Hepatocyte (in vitro differentiated cells): ENCODE measurements at regions not wholly inside any gene's neighbourhood (a gene's known extent, or its start where the extent isn't known, plus 50 kb on each side); places are given as distances from the start of the nearest gene placed in this dataset.

Source experiments
- DNase-seq: peaks from one replicate; pipeline ENCODE4 v3.0.0-alpha.2; 2016; ENCODE audit warnings: low spot score
- H2AFZ ChIP-seq: fragments of 200-600 bp; sonication (generic); 2 replicates; pipeline ENCODE4 v1.6.0; 2016; ENCODE audit warnings: antibody characterized with exemption, mild to moderate bottlenecking
- H3K27ac ChIP-seq: fragments of 200-600 bp; sonication (generic); 2 replicates; pipeline ENCODE4 v1.5.1; 2016; ENCODE audit warnings: mild to moderate bottlenecking
- H3K27me3 ChIP-seq: fragments of 200-600 bp; sonication (generic); 2 replicates; pipeline ENCODE4 v1.6.1; 2016
- H3K36me3 ChIP-seq: fragments of 200-600 bp; sonication (generic); replicated peaks from 2 replicates; pipeline ENCODE4 v1.5.1; 2016; ENCODE audit warnings: low read depth; ENCODE audit not compliant: insufficient read depth
- H3K4me1 ChIP-seq: fragments of 200-600 bp; sonication (generic); 2 replicates; pipeline ENCODE4 v1.5.1; 2016; ENCODE audit warnings: mild to moderate bottlenecking, moderate library complexity; ENCODE audit not compliant: insufficient read depth
- H3K4me2 ChIP-seq: fragments of 200-600 bp; sonication (generic); 2 replicates; pipeline ENCODE4 v1.6.0; 2016
- H3K4me3 ChIP-seq: fragments of 200-600 bp; sonication (generic); 2 replicates; pipeline ENCODE4 v1.5.1; 2016; ENCODE audit warnings: mild to moderate bottlenecking
- H3K79me2 ChIP-seq: fragments of 200-600 bp; sonication (generic); 2 replicates; pipeline ENCODE4 v1.6.0; 2017; ENCODE audit warnings: mild to moderate bottlenecking
- H3K9me2 ChIP-seq: fragments of 200-600 bp; sonication (generic); replicated peaks from 2 replicates; pipeline ENCODE4 v1.6.0; 2017; ENCODE audit warnings: mild to moderate bottlenecking; ENCODE audit not compliant: insufficient read depth
- H3K9me3 ChIP-seq: fragments of 200-600 bp; sonication (generic); 2 replicates; pipeline ENCODE4 v1.5.1; 2016; ENCODE audit warnings: low read depth, mild to moderate bottlenecking
- H4K20me1 ChIP-seq: fragments of 200-600 bp; sonication (generic); 2 replicates; pipeline ENCODE4 v1.6.0; 2016; ENCODE audit warnings: mild to moderate bottlenecking; ENCODE audit not compliant: insufficient read depth, poor library complexity, severe bottlenecking
- CTCF ChIP-seq: fragments of 200-600 bp; sonication (generic); IDR thresholded peaks from 2 replicates; pipeline ENCODE4 v1.5.1; 2016; ENCODE audit warnings: antibody characterized with exemption, mild to moderate bottlenecking; ENCODE audit not compliant: poor library complexity
- EZH2 ChIP-seq: fragments of 200-600 bp; sonication (generic); IDR thresholded peaks from 2 replicates; pipeline ENCODE4 v1.6.1; 2016; ENCODE audit warnings: antibody characterized with exemption, mild to moderate bottlenecking, borderline replicate concordance
- EZH2phosphoT487 ChIP-seq: fragments of 200-600 bp; sonication (generic); IDR thresholded peaks from one replicate; pipeline ENCODE4 v1.6.1; 2018; ENCODE audit warnings: antibody characterized with exemption, mild to moderate bottlenecking, low read depth, moderate library complexity; ENCODE audit not compliant: unreplicated experiment, severe bottlenecking
- WGBS: methylation state at CpG from one replicate; pipeline ENCODE4 v1.1.6; 2016; ENCODE audit warnings: low lambda C conversion rate; ENCODE audit errors: missing lambda C conversion rate; 5-methylcytosine and 5-hydroxymethylcytosine counted together

- Histone ChIP-seq H3K9me2 (no peaks in the 10 kb centered on the region), H3K27ac (no peak overlapping the region), H3K9me3 (no peaks in the 10 kb centered on the region), H3K4me3 (no peak overlapping the region), H3K27me3 (no peaks in the 10 kb centered on the region), H3K4me1 (peaks cover 15% of the 10 kb centered on the region), H2AFZ (no peak overlapping the region), H4K20me1 (no peaks in the 10 kb centered on the region), H3K4me2 (no peak overlapping the region), H3K36me3 (no peaks in the 10 kb centered on the region), H3K79me2 (no peaks in the 10 kb centered on the region)
- 100% methylated on average over 1 of the region's 1 CpG for WGBS
- no peak for DNase-seq
- no peak for TF ChIP-seq EZH2phosphoT487
- no peak for TF ChIP-seq EZH2
- no peak for TF ChIP-seq CTCF
Observed at GRCh38 chr6:41483943-41484342, 62.2 kb upstream of the FOXP4 start.

DNA sequence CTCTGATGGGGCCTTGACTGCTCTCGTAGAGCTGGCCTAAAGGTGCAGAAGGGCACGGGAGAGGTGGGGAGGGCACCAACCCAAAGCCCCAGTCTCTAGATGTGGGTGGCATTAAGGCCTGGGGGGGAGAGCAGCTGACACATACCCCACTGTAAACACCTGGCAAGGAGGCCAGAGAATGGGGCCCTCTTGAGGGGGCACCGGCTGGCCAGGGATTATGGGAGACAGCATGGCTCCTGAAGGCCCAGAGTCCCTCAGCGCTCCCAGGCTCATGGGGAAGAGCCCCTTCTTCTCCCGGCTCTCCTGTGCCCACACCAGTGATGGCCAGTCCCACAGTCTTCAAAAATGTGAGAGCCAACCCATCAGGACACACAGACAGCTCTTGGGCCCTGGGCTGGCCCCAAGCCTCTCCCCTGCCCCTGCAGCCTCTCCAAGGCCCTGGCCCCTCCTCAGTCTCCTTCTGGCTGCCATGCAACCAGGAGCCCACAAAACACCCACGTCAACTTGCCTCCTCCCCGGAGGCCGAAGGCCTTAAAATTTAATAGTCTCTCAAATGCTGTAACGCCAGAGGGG, 58.2 kb upstream of the FOXP4 start:
- no peak for DNase-seq
- H3K27me3 ChIP-seq, result no peaks in the 10 kb centered on the region
- H2AFZ ChIP-seq, result no peak overlapping the region
- H3K4me2 ChIP-seq, result peak overlapping the region; percentile 46
- no peak overlapping the region for H3K4me3 ChIP-seq
- H3K79me2 ChIP-seq, result no peaks in the 10 kb centered on the region
- TF ChIP-seq CTCF (no peak), EZH2phosphoT487 (no peak), EZH2 (no peak)
- H3K9me3 ChIP-seq, result no peaks in the 10 kb centered on the region
- 55% methylated on average over 9 of the region's 9 CpGs for WGBS
- H3K9me2 ChIP-seq, result no peaks in the 10 kb centered on the region
- no peaks in the 10 kb centered on the region for H3K36me3 ChIP-seq
- peaks cover 36% of the 10 kb centered on the region for H3K4me1 ChIP-seq
- peak overlapping the region; percentile 66 for H3K27ac ChIP-seq
- no peaks in the 10 kb centered on the region for H4K20me1 ChIP-seq

DNA sequence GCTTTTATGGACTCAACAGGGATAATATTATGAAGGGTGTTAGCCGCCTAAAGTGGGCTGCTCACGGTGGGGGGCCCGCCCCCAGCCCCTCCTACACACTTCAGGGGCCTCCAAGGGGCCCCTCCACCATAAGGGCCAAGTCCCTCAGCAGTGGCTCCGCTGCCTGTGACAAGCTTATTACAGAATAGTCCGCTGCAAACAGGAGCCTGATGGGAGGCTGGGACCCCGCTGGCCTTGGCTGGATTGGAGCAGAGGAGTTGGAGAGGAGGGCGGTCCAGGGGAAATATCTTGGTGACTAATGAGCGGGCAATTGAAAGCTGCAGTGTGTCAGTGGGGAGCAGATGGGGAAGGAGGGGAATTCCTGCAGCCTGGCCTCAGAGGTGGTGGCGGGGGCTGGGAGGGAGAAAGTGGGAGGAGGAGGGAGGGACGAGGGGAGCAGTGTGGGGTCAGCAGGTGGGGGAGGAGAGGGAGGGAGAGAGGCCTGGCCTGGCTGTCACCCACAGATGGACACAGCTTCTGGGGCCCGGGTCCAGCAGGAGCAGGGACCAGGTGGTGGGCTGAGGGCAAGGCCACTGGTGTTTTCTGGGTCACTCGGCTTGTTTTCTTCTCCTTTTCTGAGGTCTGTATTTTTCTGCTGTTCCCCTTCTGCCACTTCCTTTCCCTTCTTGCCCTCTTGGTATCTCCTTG, 57.6 kb upstream of the FOXP4 start:
- H3K4me1 ChIP-seq, result peaks cover 36% of the 10 kb centered on the region
- H4K20me1 ChIP-seq, result no peaks in the 10 kb centered on the region
- no peak for TF ChIP-seq EZH2phosphoT487
- TF ChIP-seq EZH2, result no peak
- TF ChIP-seq CTCF, result no peak
- H3K4me2 ChIP-seq, result peak overlapping the region; percentile 46
- no peaks in the 10 kb centered on the region for H3K27me3 ChIP-seq
- H2AFZ ChIP-seq, result no peak overlapping the region
- no peaks in the 10 kb centered on the region for H3K79me2 ChIP-seq
- DNase-seq, result peak; percentile 82
- no peak overlapping the region for H3K4me3 ChIP-seq
- H3K9me3 ChIP-seq, result no peaks in the 10 kb centered on the region
- peak overlapping the region; percentile 66 for H3K27ac ChIP-seq
- H3K9me2 ChIP-seq, result no peaks in the 10 kb centered on the region
- no peaks in the 10 kb centered on the region for H3K36me3 ChIP-seq
- 30% methylated on average over 9 of the region's 12 CpGs for WGBS
